A673 (cell line): ENCODE measurements at regions not wholly inside any gene's neighbourhood (a gene's known extent, or its start where the extent isn't known, plus 50 kb on each side); places are given as distances from the start of the nearest gene placed in this dataset.

Experiments used
- EZH2 ChIP-seq: fragments of 200-600 bp; sonication (generic); IDR thresholded peaks from 2 replicates; pipeline ENCODE4 v1.6.1; 2017; ENCODE audit warnings: borderline replicate concordance, low read depth, mild to moderate bottlenecking, mixed read lengths, antibody characterized with exemption, low read length; ENCODE audit not compliant: poor library complexity, severe bottlenecking
- TF ChIP-seq, protein P1 (sequence below): fragments of 300-800, 200-600 bp; sonication (generic); conservative IDR thresholded peaks from 2 replicates; pipeline ENCODE4 v1.5.1; 2017; ENCODE audit warnings: low read depth, mild to moderate bottlenecking, antibody characterized with exemption, low read length, moderate library complexity, mixed read lengths

DNA sequence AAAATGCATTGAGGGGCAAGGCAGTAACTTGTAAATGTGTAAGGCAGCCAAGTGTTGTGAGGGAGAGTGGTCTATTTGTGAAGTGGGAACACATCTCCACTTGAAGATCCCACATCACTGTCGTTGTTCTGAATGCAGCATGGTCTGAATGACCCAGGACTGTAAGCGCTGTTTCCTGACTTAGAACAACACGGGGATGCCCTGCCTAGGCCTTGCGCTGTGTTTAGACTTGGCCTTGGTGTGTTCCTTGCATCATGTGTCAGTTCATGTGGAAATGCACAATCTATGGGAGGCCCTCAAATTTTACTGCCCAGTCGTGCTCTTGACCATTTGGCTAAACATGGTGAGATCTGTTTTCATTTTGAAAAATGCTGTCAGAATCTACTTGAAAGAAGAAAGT is 205.1 kb downstream of the SOX11 start:
- TF ChIP-seq, protein P1, sequence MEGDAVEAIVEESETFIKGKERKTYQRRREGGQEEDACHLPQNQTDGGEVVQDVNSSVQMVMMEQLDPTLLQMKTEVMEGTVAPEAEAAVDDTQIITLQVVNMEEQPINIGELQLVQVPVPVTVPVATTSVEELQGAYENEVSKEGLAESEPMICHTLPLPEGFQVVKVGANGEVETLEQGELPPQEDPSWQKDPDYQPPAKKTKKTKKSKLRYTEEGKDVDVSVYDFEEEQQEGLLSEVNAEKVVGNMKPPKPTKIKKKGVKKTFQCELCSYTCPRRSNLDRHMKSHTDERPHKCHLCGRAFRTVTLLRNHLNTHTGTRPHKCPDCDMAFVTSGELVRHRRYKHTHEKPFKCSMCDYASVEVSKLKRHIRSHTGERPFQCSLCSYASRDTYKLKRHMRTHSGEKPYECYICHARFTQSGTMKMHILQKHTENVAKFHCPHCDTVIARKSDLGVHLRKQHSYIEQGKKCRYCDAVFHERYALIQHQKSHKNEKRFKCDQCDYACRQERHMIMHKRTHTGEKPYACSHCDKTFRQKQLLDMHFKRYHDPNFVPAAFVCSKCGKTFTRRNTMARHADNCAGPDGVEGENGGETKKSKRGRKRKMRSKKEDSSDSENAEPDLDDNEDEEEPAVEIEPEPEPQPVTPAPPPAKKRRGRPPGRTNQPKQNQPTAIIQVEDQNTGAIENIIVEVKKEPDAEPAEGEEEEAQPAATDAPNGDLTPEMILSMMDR, result no peak
- no peak for TF ChIP-seq EZH2
